ENCODE measurements at regions not wholly inside any gene's neighbourhood (a gene's known extent, or its start where the extent isn't known, plus 50 kb on each side); places are given as distances from the start of the nearest gene placed in this dataset.

DNA sequence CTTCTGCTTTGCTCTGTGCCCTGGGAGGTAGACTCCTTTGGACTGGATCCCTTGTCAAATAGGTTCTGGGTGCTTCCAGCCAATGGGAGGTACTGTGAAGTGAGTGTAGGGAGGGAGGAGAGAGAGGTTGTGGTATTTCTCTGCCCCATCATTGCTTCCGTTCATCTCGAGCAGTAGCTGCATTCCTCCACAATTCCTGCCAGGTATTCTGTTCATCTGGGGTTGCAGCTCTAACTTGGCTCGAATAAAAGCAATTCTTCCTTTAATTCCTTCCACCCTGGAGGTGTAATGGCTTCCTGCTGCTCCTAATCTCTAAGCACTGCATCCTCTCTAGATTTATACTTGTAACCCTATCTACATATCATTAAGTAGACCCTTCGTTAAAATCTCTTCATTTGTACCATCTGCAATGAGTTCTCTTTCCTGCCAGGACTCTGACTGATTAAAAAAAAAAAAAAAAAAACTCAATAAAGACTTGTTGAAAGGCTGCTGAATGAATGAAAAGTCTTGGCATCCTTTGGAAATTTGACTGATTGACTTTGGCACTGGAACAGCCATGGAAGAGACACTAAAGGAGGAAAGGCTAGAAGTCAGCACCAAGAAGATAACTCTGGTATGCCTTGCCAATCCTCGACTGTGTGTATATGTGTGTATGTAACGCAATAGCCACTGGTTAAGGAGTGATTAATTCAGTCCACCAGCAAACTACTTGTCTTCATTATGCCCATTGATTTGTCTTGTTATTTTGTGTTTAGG is 616.9 kb upstream of the SOX9 start:
- Histone ChIP-seq H3K9me2 (replicated peaks; ENCODE audit: insufficient read depth, low read length) (no peaks in the 10 kb centered on the region), H3K27ac (ENCODE audit: low read depth, low read length) (no peak overlapping the region), H3K79me2 (ENCODE audit: insufficient read depth, low read length) (no peaks in the 10 kb centered on the region), H3K36me3 (ENCODE audit: low read length) (no peaks in the 10 kb centered on the region), H3K4me2 (ENCODE audit: low read depth, low read length, poor library complexity, severe bottlenecking) (no peak overlapping the region), H2AFZ (ENCODE audit: low read depth, low read length, severe bottlenecking) (no peak overlapping the region), H3K9me3 (ENCODE audit: insufficient read depth, low read length) (no peaks in the 10 kb centered on the region), H3K27me3 (ENCODE audit: low read length) (no peaks in the 10 kb centered on the region), H3K9ac (ENCODE audit: low read length) (no peak overlapping the region), H4K20me1 (ENCODE audit: low read depth, low read length) (no peaks in the 10 kb centered on the region), H3F3A (ENCODE audit: insufficient read depth) (no peaks in the 10 kb centered on the region), H3K4me3 (ENCODE audit: insufficient read depth, low read length, poor library complexity, severe bottlenecking) (no peak overlapping the region)
- TF ChIP-seq, protein P1, sequence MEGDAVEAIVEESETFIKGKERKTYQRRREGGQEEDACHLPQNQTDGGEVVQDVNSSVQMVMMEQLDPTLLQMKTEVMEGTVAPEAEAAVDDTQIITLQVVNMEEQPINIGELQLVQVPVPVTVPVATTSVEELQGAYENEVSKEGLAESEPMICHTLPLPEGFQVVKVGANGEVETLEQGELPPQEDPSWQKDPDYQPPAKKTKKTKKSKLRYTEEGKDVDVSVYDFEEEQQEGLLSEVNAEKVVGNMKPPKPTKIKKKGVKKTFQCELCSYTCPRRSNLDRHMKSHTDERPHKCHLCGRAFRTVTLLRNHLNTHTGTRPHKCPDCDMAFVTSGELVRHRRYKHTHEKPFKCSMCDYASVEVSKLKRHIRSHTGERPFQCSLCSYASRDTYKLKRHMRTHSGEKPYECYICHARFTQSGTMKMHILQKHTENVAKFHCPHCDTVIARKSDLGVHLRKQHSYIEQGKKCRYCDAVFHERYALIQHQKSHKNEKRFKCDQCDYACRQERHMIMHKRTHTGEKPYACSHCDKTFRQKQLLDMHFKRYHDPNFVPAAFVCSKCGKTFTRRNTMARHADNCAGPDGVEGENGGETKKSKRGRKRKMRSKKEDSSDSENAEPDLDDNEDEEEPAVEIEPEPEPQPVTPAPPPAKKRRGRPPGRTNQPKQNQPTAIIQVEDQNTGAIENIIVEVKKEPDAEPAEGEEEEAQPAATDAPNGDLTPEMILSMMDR (IDR thresholded peaks at IDR 0.05; ENCODE audit: insufficient read depth, low read length, poor library complexity, severe bottlenecking) = no peak
- no peak for TF ChIP-seq EZH2phosphoT487 (conservative IDR thresholded peaks at IDR 0.05; ENCODE audit: low read length)

DNA sequence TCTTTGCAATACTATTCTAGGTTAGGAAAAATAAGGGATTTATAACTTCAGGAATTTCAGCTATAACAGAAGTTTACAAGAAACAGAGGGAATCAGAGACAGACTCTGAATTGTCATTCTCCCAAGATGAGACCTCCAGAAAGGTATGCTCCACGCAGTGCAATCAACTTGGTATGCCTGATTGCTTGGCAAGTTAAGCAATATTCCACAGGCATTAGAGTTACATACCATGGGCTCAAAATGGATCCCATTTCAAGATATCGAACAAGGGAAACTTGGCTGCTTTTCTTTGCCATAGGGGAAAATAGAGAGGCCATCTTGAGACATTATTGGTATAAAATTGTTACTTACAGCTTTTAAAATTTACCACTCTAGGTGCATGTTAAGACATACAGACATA is 615.6 kb upstream of the SOX9 start:
- no peaks in the 10 kb centered on the region for H3K9me2 ChIP-seq (replicated peaks; ENCODE audit: insufficient read depth, low read length)
- H3K27me3 ChIP-seq (ENCODE audit: low read length) = no peaks in the 10 kb centered on the region
- H3K9ac ChIP-seq (ENCODE audit: low read length) = no peak overlapping the region
- H3K79me2 ChIP-seq (ENCODE audit: insufficient read depth, low read length) = no peaks in the 10 kb centered on the region
- H3K4me3 ChIP-seq (ENCODE audit: insufficient read depth, low read length, poor library complexity, severe bottlenecking) = no peak overlapping the region
- no peak overlapping the region for H3K4me2 ChIP-seq (ENCODE audit: low read depth, low read length, poor library complexity, severe bottlenecking)
- H3K9me3 ChIP-seq (ENCODE audit: insufficient read depth, low read length) = no peaks in the 10 kb centered on the region
- H3F3A ChIP-seq (ENCODE audit: insufficient read depth) = no peaks in the 10 kb centered on the region
- H2AFZ ChIP-seq (ENCODE audit: low read depth, low read length, severe bottlenecking) = no peak overlapping the region
- no peaks in the 10 kb centered on the region for H3K36me3 ChIP-seq (ENCODE audit: low read length)
- H4K20me1 ChIP-seq (ENCODE audit: low read depth, low read length) = no peaks in the 10 kb centered on the region
- TF ChIP-seq, protein P1 (IDR thresholded peaks at IDR 0.05; ENCODE audit: insufficient read depth, low read length, poor library complexity, severe bottlenecking) = no peak
- no peak for TF ChIP-seq EZH2phosphoT487 (conservative IDR thresholded peaks at IDR 0.05; ENCODE audit: low read length)
- no peak overlapping the region for H3K27ac ChIP-seq (ENCODE audit: low read depth, low read length)

DNA sequence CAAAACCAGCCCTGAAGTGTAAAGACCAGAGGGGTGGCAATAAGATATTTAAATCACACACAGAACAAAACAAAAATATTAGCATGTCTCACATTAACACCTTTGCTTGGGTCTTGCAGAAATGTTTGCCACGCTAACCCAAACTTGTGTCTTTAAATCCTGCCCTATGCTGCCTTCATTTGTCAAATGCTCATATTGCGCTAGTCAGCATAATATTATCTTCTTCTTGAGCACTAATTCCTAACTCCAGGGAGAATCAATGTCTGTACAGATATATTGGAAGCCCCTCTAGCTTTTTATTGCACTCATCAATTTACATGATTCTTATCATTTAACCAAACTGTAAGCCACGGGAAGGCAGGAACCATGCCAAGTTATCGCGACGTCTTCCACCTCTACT is 614.8 kb upstream of the SOX9 start:
- no peaks in the 10 kb centered on the region for H3F3A ChIP-seq (ENCODE audit: insufficient read depth)
- no peak overlapping the region for H3K4me2 ChIP-seq (ENCODE audit: low read depth, low read length, poor library complexity, severe bottlenecking)
- H4K20me1 ChIP-seq (ENCODE audit: low read depth, low read length) = no peaks in the 10 kb centered on the region
- TF ChIP-seq, protein P1 (IDR thresholded peaks at IDR 0.05; ENCODE audit: insufficient read depth, low read length, poor library complexity, severe bottlenecking) = no peak
- TF ChIP-seq EZH2phosphoT487 (conservative IDR thresholded peaks at IDR 0.05; ENCODE audit: low read length) = no peak
- no peak overlapping the region for H2AFZ ChIP-seq (ENCODE audit: low read depth, low read length, severe bottlenecking)
- H3K9me2 ChIP-seq (replicated peaks; ENCODE audit: insufficient read depth, low read length) = no peaks in the 10 kb centered on the region
- H3K27me3 ChIP-seq (ENCODE audit: low read length) = no peaks in the 10 kb centered on the region
- H3K27ac ChIP-seq (ENCODE audit: low read depth, low read length) = no peak overlapping the region
- no peaks in the 10 kb centered on the region for H3K36me3 ChIP-seq (ENCODE audit: low read length)
- no peaks in the 10 kb centered on the region for H3K79me2 ChIP-seq (ENCODE audit: insufficient read depth, low read length)
- H3K9me3 ChIP-seq (ENCODE audit: insufficient read depth, low read length) = no peaks in the 10 kb centered on the region
- no peak overlapping the region for H3K9ac ChIP-seq (ENCODE audit: low read length)
- no peak overlapping the region for H3K4me3 ChIP-seq (ENCODE audit: insufficient read depth, low read length, poor library complexity, severe bottlenecking)
